Astrocyte (in vitro differentiated cells and primary cell): ENCODE measurements at regions not wholly inside any gene's neighbourhood (a gene's known extent, or its start where the extent isn't known, plus 50 kb on each side); places are given as distances from the start of the nearest gene placed in this dataset.

Experiments used
- CTCF ChIP-seq: IDR thresholded peaks from 2 replicates; pipeline ENCODE4 v1.5.1; 2011; ENCODE audit warnings: low read depth, mild to moderate bottlenecking, inconsistent platforms, low read length, moderate library complexity; ENCODE audit not compliant: insufficient read depth
- EZH2 ChIP-seq: IDR thresholded peaks from 2 replicates; pipeline ENCODE4 v1.6.1; 2012; ENCODE audit warnings: mild to moderate bottlenecking, low read length, inconsistent platforms; ENCODE audit not compliant: insufficient read depth

GRCh38 chr14:34376649-34377267 is 85.3 kb downstream of the SPTSSA start:
- TF ChIP-seq CTCF = no peak
- TF ChIP-seq EZH2 = no peak
